DMS53 treated with DMSO at 0.1 percent for 48 hours (cell line): ENCODE measurements at regions not wholly inside any gene's neighbourhood (a gene's known extent, or its start where the extent isn't known, plus 50 kb on each side); places are given as distances from the start of the nearest gene placed in this dataset.
"Not testable (repeated sequence)": the region's sequence is repeated elsewhere in the genome, so short reads cannot be mapped to it uniquely, and the experiment has no call there.

Experiments used
- DNase-seq: peaks from one replicate; lab custom pipeline; 2025; ENCODE audit not compliant: unreplicated experiment; lab: John Stamatoyannopoulos, UW

DNA sequence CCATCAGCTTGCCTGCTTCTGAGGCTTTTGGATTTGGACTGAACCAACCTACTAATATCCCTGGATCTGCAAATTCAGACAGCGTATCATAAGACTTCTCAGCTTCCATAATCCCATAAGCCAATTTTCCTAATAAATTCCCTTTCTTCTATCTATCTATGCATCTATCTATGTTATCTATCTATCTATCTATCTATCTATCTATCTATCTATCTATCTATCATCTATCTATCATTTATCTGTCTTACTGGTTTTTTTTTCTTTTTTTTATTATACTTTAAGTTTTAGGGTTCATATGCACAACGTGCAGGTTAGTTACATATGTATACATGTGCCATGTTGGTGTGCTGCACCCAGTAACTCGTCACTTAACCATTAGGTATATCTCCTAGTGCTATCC lies 2045.4 kb upstream of the CDH6 start:
- DNase-seq, result no peak

DNA sequence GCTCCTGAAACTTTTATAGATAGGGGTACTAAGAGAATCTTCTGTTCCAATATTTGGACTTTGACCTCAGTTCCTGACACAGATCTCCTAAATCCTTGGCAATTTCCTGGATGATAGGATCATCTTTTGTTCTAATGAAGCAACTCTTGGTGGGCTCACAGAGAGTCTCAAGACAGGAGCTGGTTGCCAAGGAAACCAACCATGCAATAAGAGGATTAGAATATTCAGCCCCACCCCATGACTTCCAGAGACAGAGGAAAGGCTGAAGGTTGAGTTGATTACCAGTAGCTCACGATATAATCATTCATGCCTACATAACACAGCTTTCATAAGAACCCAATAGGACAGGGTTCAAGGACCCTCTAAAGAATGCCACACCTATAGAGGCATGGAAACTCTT lies 2050.2 kb upstream of the CDH6 start:
- no peak for DNase-seq

DNA sequence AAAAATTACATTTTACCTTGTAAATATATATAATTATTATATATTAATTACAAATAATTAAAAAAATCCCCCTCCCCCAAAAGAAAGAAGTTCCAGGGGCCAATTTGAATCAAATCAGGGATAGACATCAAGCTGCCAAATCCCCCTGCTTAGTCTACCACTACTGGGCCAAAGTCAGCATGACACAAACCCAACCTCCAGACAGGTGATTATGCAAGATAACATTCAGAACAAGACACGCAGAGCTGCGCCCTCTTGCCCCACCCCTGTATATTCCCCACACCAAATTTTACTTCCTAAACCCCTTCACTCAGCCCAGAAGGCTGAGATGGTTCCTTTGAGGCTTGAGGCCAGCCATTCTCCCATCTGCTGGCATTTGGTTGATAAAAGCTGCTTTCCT lies 2059.1 kb upstream of the CDH6 start:
- no peak for DNase-seq

DNA sequence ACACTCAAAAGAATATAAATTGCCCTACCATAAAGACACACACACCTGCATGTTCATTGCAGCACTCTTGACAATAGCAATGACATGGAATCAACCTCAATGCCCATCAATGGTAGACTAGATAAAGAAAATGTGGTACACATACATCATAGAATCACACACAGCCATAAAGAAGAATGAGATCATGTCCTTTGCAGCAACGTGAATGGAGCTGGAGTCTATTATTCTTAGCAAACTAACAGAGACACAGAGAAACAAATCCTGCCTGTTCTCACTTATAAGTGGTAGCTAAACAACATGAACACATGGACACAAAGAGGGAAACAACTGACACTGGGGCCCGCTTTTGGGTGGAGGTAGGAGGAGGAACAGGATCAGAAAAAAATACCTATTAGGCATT lies 2062.2 kb upstream of the CDH6 start:
- DNase-seq, result no peak

DNA sequence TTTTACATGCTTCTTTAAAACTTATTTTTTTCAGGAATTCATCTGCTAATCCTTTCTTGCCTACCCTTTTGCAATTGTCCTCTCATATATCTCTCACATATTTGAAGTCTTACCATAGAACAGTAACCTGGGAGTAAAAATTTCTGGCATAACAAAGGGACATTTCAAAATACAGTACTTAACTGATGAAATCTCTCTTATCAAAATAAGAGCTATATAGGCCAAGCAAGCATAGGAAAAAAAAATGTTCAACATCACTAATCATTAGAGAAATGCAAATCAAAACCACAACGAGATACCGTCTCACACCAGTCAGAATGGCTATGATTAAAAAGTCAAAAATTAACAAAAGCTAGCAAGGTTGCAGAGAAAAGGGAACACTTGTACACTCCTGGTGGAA lies 2062.7 kb upstream of the CDH6 start:
- no peak for DNase-seq

DNA sequence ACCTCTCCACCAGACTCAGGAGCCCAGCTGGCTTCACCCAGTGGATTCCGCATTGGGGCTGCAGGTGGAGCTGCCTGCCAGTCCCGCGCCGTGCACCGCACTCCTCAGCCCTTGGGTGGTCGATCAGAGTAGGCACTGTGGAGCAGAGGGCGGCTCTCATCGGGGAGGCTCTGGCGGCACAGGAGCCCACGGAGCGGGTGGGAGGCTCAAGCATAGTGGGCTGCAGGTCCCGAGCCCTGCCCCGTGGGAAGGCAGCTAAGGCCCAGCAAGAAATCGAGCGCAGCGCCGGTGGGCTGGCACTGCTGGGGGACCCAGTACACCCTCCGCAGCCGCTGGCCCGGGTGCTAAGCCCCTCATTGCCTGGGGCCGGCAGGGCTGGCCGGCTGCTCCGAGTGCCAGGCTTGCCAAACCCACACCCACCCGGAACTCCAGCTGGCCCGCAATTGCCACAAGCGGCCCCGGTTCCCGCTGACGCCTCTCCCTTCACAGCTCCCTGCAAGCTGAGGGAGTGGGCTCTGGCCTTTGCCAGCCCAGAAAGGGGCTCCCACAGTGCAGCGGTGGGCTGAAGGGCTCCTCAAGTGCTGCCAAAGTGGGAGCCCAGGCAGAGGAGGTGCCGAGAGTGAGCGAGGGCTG lies 2065.8 kb upstream of the CDH6 start:
- not testable (repeated sequence) for DNase-seq

DNA sequence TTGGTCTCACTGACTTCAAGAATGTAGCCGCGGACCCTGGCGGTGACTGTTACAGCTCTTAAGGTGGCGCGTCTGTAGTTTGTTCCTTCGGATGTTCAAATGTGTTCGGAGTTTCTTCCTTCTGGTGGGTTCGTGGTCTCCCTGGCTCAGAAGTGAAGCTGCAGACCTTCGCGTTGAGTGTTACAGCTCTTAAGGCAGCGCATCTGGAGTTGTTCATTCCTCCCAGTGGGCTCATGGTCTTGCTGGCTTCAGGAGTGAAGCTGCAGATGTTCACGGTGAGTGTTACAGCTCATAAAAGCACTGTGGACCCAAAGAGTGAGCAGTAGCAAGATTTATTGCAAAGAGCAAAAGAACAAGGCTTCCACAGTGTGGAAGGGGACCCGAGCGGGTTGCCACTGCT lies 2067.0 kb upstream of the CDH6 start:
- not testable (repeated sequence) for DNase-seq

DNA sequence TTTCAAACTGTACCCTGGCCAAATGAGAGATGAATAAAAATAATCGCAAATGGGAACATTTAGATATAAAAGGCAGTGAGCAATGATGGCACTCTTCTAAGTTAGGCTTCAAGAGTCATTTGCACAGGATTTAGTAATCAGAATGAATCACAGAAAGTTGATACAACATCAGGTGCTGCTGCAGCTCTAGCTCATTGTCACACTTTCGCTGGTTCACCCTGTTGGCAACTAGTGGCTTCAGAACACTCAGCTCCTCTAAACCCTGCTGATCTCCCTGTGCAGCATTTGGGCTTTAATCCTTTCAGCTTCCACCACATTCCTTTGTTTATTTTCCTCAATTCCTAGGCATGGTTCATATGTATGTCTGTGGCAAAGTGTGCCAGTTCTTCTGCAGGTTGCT lies 2071.2 kb upstream of the CDH6 start:
- no peak for DNase-seq

DNA sequence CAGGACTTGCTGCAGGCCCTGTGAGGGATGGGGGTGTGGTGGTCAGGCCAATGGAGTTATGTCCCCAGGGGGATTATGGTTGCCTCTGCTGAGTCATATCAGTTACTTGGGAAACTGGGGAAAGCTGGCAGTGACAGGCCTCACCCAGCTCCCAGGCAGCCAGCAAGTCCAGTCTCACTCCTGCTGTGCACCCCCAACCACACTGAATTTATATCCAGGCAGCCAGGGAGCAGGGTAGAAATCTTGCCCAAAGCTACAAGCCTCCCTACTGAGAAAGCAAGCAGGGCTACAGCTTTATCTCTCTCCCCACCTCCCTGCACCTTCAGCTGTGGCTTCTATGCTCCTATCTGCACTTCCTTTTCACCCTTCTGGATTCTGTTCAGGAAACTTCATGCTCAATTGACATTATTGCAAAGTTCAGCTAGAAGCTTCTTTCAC lies 2076.0 kb upstream of the CDH9 start:
- DNase-seq, result no peak

DNA sequence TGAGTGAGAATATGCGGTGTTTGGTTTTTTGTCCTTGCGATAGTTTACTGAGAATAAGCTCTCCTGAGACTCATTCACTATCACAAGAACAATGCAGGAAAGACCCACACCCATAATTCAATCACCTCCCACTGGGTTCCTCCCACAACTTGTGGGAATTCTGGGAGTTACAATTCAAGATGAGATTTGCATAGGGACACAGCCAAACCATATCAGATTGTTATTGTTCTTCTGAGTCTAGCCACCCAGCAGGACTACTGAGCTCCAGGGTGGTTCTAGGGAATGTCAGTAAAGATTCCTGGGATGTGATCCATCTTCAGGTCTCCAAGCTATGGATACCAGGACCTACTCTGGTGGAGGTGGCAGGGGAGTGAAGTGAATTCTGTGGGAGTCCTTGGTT lies 2075.1 kb upstream of the CDH9 start:
- DNase-seq, result no peak

DNA sequence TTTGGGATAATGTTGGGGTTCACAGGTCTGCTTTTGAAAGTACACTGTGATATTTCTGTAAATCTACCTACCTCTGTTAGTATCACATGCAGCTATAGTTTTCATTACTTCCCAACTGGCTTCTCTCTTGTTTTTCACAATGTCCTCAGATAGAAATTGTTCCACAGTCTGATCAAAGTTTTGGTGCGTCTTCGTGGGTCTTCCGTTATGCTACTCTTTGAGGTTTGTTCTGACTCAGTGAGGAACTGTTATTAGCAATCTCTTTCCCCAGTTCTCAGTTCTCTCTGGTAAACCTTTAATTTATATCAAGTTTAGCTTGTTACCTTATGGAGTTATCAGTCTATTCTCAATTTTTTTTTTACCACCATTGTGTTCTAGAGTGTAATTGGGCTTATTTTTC lies 2061.2 kb upstream of the CDH9 start:
- DNase-seq, result no peak

DNA sequence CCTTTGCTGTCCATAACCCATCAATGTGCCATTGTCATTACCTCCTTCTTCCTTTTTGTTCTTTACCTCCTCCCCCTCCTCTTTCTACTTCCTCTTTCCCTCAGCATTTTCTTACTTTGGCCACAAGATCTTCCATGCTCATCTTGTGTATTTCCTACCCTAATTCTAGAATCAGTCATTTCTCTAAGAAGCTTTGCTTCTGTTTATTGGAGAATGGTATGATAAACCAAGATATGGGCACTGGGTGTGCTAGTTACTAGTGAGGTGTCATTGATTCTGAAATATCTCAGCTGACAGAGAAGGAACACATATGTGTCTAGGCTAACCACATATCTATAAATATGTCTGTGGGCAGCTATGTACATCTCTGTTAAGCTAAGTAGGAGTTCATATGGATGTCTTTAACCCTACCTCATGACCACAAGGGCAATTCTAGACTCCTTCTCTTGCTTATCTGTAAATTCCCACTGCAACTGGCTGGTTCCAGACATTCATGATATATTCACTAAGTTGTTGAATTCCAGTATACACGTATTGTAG lies 2051.3 kb upstream of the CDH9 start:
- DNase-seq, result no peak

DNA sequence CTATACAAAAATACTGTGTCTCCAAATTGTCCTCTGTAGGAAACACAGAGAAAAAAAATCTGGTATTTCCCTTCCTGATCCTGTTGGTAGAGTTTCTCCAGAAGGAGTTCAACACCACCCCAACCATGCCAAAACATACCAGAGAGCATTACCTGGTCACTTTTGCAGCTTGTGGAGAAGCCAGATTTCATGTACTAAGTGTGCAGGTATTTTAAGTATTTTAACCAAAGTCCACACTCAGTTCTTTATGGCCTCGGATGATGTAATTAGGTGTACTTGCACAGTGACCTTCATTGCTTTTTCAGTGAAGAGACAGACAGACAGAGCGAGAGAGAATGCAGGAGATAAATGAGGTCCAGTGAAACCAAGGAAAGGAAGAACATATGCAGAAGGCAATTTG lies 2046.8 kb upstream of the CDH9 start:
- DNase-seq, result no peak

DNA sequence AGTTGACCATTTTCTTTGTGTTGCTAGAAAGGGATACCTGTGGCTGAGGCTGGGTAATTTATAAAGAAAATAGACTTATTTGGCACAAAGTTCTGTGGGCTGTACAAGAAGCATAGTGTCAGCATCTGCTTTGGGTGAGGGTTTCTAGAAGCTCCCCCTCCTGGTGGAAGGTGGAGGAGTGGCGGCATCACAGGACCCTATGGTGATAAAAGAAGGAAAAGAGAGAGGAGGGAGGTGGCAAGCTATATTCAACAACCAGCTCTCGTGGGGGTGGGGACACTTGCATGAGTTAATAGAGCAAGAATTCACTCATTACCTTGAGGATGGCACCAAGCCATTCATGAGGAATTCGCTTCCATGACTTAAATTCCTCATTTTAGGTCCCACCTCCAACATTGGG lies 2041.4 kb upstream of the CDH9 start:
- peak; percentile 3 for DNase-seq

DNA sequence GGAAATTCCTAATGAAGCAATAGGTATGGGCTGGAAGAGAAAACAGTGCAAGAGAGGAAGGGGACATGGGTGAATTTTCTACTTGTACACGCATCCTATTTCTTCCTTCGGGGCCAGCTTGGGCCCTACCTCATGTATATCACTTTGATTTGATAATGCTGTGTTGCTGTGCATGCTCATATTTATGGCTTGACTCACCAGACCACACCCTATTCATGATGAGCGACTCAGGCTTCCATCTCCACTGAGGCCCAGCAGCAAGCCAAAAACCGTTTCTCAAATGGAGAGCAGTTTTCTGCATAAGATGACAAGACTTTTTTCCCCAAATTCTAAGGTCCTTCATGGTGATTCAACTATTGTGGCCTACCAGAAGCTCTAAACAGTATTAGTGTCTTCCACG lies 2039.1 kb upstream of the CDH9 start:
- no peak for DNase-seq

DNA sequence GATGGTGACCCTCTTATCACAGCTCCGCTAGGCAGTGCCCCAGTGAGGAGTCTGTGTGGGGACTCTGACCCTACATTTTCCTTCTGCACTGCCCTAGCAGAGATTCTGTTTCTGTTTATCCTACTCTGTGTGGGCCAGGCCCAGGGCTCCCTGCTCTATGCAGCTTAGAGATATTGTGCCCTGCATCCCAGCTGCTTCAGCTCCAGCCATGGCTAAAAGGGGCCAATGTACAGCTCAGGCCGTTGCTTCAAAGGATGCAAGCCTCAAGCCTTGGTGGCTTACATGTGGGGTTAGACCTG lies 2030.7 kb upstream of the CDH9 start:
- DNase-seq, result no peak

DNA sequence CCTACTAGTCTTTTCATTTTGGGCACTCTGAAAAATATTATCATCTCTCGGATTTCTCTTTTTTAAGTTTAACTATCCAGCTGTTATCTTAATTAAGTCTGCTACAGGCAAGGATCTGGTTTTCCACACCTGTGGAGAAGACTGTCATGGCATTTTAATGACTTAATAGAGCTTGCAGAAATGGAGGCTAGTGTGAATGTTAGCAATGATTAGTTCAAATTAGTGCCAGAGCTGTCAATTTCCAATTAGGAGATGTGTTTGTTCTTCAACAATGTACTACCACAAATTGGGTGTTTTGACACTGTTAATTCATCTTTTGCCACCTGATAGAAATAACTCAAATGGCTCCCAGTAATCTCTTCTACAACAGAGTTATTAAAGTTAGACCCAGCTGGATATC lies 2023.0 kb upstream of the CDH9 start:
- DNase-seq, result no peak

DNA sequence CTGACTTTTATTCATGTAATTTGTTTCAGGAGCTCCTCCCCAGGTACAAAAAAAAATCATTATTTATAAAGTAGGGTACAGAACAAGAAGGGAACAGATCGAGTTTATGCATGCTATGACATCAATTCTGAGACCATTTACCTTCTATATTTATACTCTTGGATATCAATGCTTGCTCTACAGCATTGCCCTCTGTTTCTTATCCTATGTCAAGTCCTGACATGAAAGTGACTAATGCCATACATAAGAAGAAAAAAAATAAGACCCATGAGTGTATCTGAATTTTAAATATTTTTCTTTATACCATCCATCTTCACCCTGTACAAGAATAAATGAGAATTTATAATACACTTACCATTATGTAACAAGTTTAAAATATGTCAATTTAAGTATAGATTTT lies 2016.3 kb upstream of the CDH9 start:
- DNase-seq, result no peak

DNA sequence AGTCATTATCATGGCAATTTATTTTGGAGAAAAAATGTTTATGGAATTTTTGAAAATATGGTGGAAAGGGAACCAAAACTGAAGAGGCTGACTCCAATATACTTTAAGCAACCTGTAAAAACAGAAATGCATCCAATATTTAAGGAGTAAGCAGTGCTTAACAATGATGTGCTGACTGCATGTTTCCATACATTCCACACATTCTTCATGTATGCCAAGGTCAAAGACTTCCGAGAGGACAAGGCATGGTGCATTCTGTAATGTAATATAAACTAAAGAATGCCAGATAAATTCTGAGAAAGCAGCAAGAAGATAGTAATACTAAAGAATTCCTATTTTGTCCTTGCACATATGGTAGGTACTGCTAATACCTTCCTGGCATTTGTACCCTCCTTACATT lies 2015.9 kb upstream of the CDH9 start:
- DNase-seq, result no peak

DNA sequence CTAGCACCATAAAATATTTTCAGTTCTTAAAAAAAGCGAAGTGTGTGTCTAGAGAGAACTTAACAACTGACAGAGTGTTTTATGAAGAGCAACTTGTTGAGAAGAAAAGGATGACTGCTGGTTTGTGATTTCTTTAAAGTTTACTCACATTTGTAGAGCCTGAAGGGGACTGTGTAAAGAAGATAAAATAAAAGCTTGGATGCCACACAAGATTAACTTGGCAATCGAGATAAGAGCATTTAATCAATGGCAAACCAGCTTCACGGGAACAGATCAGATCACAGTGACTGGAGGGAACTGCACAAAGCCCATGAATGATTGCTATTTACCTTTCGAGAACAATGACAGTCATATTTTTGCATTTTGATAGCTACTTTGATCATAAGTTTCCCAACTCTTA lies 2013.1 kb upstream of the CDH9 start:
- no peak for DNase-seq

DNA sequence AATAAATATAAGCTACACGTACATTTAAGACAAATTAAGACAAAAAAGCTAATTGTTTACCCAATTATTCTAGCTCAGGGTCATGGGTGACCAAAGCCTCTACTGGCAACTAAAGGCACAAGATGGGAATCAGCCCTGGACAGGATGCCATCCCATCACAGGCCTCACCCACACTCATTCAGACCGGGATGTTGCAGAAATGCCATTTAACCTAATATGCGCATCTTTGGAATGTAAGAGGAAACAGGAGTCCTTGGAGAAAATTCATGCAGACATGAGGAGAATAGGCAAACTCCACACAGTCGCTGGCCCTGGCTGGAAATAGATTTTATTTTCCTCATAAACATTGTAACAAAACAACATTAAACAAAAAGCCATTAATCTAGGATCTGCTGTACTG lies 2003.8 kb upstream of the CDH9 start:
- DNase-seq, result no peak

DNA sequence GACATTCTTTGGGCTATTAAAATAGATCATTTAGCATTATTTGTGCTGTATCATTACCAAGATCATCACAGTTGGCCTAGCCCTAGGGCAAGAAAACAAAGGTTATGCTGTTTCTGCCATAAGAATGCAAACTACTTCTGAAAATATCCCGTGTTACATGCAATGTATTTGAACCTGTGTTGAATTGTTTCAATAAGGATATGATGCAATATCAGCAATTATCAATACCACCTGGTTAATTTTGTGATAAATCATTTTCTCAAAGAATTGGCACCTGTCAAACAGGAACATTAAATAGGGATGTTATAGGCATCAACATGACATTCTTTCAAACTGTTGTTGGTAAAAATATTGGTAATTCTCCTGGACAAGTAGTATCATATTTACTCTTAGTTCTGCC lies 2002.0 kb upstream of the CDH9 start:
- DNase-seq, result no peak

DNA sequence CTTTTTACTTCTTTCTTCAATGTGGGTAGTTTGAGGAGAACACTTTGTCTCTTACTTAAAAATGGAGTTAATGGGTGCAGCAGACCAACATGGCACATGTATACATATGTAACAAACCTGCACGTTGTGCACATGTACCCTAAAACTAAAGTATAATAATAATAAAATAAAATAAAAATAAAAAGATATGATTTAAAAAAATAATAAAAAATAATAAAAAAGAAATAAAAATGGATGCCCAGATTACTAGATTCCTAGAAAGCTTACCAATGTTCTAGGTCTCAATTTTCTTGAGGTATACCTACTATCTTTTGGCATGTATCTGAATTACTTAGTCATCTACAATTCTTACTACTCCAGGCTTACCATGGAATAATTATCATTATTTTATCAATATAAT lies 2001.6 kb upstream of the CDH9 start:
- DNase-seq, result no peak

DNA sequence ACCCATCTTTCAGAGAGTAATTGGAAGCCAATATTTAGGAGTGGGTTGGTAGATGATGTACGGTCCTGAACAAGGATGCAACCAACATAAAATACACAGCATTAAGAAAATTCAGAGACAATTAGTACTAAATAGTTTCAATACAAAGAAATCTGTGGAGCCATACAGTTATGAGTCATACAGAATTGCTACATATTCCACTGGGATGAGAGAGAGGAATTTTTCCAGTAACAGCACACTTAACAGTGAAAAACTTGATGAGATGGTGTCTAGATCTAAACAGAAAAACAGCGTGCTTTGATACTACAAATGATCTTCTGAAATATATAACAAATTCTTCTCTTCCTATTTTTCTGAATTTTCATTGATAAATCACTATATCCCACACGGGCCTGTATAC lies 1999.3 kb upstream of the CDH9 start:
- DNase-seq, result no peak
